Thymus (tissue), 11 donors: ENCODE measurements at regions not wholly inside any gene's neighbourhood (a gene's known extent, or its start where the extent isn't known, plus 50 kb on each side); places are given as distances from the start of the nearest gene placed in this dataset.

Experiments used
- DNase-seq, 9 donors: peaks; one replicate each; pipeline ENCODE4 v3.0.0-alpha.2; 2013; ENCODE audit warnings: low spot score in 9 of 9, low read depth in 6 of 9, missing footprints in 1 of 9
- H3K27ac ChIP-seq, 2 donors: one replicate each; pipeline ENCODE4 v1.5.1; 2013; ENCODE audit warnings: control low read depth in 1 of 2, low read depth in 1 of 2, low read length in 1 of 2, mild to moderate bottlenecking in 1 of 2, moderate library complexity in 1 of 2
- H3K27me3 ChIP-seq, 2 donors: one replicate each; pipeline ENCODE4 v1.5.1; 2013; ENCODE audit warnings: low read length in 1 of 2; ENCODE audit not compliant: control insufficient read depth in 2 of 2, insufficient read depth in 1 of 2
- H3K36me3 ChIP-seq, 2 donors: one replicate each; pipeline ENCODE4 v1.5.1; 2013; ENCODE audit warnings: low read length in 1 of 2, mild to moderate bottlenecking in 1 of 2, moderate library complexity in 1 of 2; ENCODE audit not compliant: control insufficient read depth in 2 of 2, insufficient read depth in 2 of 2
- H3K4me1 ChIP-seq, 2 donors: one replicate each; pipeline ENCODE4 v1.5.1; 2013; ENCODE audit warnings: low read length in 2 of 2; ENCODE audit not compliant: control insufficient read depth in 2 of 2, insufficient read depth in 2 of 2
- H3K4me3 ChIP-seq, 2 donors: one replicate each; pipeline ENCODE4 v1.5.1; 2013; ENCODE audit warnings: low read length in 2 of 2, control low read depth in 1 of 2, mild to moderate bottlenecking in 1 of 2
- H3K9me3 ChIP-seq, 2 donors: one replicate each; pipeline ENCODE4 v1.5.1; 2013; ENCODE audit warnings: low read length in 1 of 2, mild to moderate bottlenecking in 1 of 2; ENCODE audit not compliant: control insufficient read depth in 2 of 2, insufficient read depth in 1 of 2
- WGBS: extraction: QIAGEN DNeasy Blood & Tissue Kit; methylation state at CpG from one replicate; pipeline ENCODE4 v1.1.7; 2013; 5-methylcytosine and 5-hydroxymethylcytosine counted together
- donor health status: healthy.

DNA sequence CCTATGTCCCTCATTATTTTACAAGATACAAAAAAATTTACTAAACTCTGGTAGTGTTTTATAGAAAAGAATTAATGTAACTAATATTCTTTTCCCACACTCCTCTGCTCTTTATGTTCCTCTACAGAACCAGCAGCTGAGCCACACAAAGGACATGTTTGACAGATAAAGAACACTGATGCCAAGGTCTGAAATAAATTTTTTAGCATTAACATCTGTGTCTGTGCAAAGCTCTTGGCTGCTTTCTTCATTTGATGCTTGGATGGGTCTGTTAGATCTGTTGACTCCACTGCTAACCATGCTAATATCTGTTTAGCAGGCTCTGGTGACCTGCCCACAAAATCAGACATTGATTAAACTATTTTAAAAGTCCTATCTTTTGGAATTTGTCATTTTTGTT lies 2363.8 kb downstream of the PCDH9 start:
- Histone ChIP-seq H3K36me3 (no peaks in the 10 kb centered on the region), H3K27ac (no peak overlapping the region), H3K4me1 (no peaks in the 10 kb centered on the region), H3K9me3 (no peaks in the 10 kb centered on the region), H3K27me3 (no peaks in the 10 kb centered on the region), H3K4me3 (no peak overlapping the region)
- DNase-seq, result no peak

DNA sequence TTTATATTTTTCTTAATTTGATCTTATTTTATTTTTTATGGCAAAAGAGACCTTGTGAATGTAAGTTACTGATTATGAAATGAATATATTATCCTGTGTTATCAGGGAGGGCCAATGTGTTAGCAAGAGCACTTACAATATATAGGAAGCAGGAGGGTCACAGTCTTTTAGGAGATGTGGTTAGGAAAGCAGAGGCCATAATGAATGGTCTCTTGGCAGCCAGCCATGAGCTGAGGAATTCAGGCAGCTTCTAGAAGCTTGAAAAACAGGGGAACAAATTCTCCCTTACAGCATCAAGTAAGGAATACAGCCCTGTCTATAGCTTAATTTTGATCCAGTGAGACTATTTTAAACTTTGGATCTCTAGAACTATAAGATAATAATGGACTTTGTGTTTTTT lies 2374.6 kb downstream of the PCDH9 start:
- no peaks in the 10 kb centered on the region for H3K36me3 ChIP-seq
- no peaks in the 10 kb centered on the region for H3K9me3 ChIP-seq
- H3K4me1 ChIP-seq, result no peaks in the 10 kb centered on the region
- H3K27ac ChIP-seq, result no peak overlapping the region
- H3K4me3 ChIP-seq, result no peak overlapping the region
- DNase-seq, result no peak
- H3K27me3 ChIP-seq, result no peaks in the 10 kb centered on the region

DNA sequence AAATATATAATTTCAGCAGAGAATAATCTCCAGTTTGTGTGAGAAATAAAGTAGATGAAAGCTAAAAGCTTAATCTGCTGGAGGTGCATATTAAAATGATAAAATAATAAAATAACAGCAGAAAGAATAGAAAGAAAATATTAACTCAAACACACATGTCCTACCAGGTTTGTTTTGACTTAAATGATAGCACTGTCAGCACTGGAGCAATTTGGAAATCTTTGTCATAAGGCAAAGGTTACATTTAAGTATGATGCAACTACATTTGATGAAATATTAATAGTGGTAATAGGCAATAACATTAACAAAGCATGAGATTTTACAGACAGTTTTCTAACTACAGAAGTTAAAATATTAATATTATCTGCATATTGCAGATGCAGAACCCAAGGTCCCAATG lies 2380.1 kb downstream of the PCDH9 start:
- no peaks in the 10 kb centered on the region for H3K4me1 ChIP-seq
- no peaks in the 10 kb centered on the region for H3K36me3 ChIP-seq
- H3K27me3 ChIP-seq, result no peaks in the 10 kb centered on the region
- no peak overlapping the region for H3K4me3 ChIP-seq
- no peaks in the 10 kb centered on the region for H3K9me3 ChIP-seq
- no peak for DNase-seq
- H3K27ac ChIP-seq, result no peak overlapping the region

DNA sequence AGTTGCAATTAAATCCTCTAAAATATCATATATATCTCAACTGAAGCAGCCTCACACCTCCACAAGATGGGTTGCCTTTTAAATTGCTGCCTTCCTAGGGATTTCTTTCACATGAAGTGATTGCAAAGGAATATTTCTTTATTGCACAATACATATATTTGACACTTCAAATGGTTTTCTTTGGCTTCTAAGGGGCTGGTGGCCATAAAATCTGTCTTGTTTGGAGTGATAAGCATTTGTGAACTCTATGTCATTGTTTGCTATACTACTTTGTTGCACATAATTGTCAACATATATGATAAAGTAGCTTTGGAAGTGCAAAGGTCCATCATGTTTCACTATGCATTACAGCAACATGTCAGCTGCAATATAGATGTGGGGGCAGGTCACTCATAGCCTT lies 2380.9 kb downstream of the PCDH9 start:
- H3K27me3 ChIP-seq, result no peaks in the 10 kb centered on the region
- no peaks in the 10 kb centered on the region for H3K9me3 ChIP-seq
- no peak overlapping the region for H3K4me3 ChIP-seq
- no peaks in the 10 kb centered on the region for H3K4me1 ChIP-seq
- no peak overlapping the region for H3K27ac ChIP-seq
- no peak for DNase-seq
- H3K36me3 ChIP-seq, result no peaks in the 10 kb centered on the region

DNA sequence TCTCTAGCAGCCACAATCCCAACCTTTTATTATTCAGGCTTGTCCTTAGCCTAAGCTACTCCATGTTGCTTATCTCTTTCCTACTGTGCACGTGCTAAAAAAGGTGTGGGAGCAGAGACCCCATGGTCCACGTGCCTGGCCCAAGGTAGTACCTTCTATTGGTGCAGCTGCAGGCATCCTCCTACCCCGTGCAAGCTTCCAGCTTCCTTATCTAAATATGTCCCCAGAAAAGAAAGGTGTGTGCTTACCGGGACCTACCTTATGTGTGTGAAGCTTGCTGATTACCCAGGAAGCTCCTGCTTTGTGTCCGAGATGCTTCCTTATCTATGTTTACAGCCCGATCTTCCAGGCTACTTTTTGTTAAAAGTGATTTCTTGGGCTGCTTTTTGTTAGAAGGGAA lies 2382.4 kb downstream of the PCDH9 start:
- no peak for DNase-seq
- Histone ChIP-seq H3K27me3 (no peaks in the 10 kb centered on the region), H3K9me3 (no peaks in the 10 kb centered on the region), H3K4me1 (no peaks in the 10 kb centered on the region), H3K4me3 (no peak overlapping the region), H3K36me3 (no peaks in the 10 kb centered on the region), H3K27ac (no peak overlapping the region)
- WGBS, result 89% methylated on average over 6 of the region's 6 CpGs

DNA sequence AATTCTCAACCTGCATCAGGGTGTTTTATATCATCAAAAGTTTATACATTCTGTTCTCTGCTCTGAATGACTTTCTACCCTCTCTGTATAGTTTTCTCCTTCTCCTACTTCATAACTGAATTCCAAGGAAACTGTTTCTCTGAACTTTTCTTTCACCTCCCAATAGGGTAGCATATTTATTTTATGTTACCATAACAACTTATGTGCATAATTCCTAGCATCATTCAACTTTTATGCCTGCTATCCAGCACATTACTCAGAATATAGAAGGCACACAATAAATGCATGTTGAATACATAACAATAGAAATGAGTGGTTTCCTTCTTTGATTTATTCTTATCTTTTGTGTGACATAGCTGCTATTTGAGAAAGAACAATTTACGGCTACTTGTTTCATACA lies 2385.0 kb downstream of the PCDH9 start:
- DNase-seq, result no peak
- no peaks in the 10 kb centered on the region for H3K4me1 ChIP-seq
- no peaks in the 10 kb centered on the region for H3K9me3 ChIP-seq
- no peaks in the 10 kb centered on the region for H3K36me3 ChIP-seq
- no peaks in the 10 kb centered on the region for H3K27me3 ChIP-seq
- no peak overlapping the region for H3K4me3 ChIP-seq
- 35% methylated on average over 1 of the region's 1 CpG for WGBS
- H3K27ac ChIP-seq, result no peak overlapping the region

DNA sequence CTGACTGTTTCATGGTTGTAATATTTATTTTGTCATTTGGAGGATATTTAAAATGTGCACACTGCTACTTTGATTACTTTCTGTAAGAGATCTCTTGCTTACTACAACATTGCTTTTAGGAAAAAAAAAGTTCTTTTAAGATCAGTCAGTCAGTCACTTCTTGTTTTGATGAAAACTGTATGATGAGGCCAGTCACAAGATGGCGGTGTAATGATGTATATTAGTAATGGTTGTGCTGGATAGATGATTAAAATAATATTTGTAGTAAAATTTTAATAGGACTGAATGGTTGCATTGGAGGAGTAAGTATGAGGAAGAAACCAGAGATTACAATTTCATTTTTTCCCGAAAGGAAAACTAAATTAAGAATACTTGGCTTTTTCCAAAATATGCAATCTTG lies 2411.1 kb downstream of the PCDH9 start:
- no peak for DNase-seq
- Histone ChIP-seq H3K9me3 (no peaks in the 10 kb centered on the region), H3K36me3 (no peaks in the 10 kb centered on the region), H3K4me1 (no peaks in the 10 kb centered on the region), H3K4me3 (no peak overlapping the region), H3K27ac (no peak overlapping the region), H3K27me3 (no peaks in the 10 kb centered on the region)
- 95% methylated on average over 2 of the region's 2 CpGs for WGBS

DNA sequence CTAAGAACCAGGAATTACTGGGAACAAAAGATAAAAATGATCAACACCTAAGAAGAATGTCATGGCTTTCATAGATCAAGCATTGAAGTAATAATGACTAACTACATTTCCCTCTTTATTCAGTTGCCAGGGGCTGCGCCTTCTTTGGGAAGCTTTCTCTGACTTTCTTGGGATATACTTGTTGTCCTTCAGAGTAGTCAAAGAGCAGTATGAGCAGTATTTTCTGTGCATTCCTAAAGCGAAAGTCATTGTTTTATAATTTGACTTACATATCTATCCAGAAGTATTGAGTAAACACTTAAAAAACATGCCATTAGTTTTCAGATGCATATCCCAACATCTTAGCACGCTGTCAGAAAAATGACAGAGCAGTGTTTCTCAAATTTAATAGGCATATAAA lies 2412.4 kb downstream of the PCDH9 start:
- DNase-seq, result no peak
- H3K4me3 ChIP-seq, result no peak overlapping the region

DNA sequence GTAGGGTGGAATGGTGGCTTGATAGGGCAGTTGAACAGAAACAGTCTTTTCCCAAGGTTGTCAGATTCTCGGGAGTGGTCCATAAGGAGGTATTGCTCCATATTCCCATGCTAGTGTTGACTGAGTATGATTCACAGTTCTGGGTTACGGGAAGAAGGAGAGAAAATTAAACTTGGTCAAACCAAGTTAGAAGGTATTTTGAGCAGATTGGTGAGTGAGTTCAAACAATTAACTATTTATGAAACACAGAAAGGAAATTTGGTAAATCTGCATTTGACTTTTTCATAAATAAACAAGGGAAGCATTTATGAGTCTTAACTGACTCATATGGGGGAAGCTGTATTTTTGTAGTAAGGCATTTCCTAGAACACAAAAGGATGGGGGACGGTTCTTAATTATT lies 2419.4 kb downstream of the PCDH9 start:
- Histone ChIP-seq H3K36me3 (no peaks in the 10 kb centered on the region), H3K9me3 (peaks cover 1 to 4% of the 10 kb centered on the region in 2 donors), H3K27me3 (no peaks in the 10 kb centered on the region), H3K27ac (no peak overlapping the region), H3K4me3 (no peak overlapping the region), H3K4me1 (no peaks in the 10 kb centered on the region)
- DNase-seq, result no peak
- 93% methylated on average over 3 of the region's 3 CpGs for WGBS

More for the DNA sequence above, 2412.4 kb downstream of the PCDH9 start:
- no peaks in the 10 kb centered on the region for H3K36me3 ChIP-seq
- H3K27me3 ChIP-seq, result no peaks in the 10 kb centered on the region
- 95% methylated on average over 3 of the region's 3 CpGs for WGBS
- no peaks in the 10 kb centered on the region for H3K4me1 ChIP-seq
- H3K9me3 ChIP-seq, result no peaks in the 10 kb centered on the region
- no peak overlapping the region for H3K27ac ChIP-seq

DNA sequence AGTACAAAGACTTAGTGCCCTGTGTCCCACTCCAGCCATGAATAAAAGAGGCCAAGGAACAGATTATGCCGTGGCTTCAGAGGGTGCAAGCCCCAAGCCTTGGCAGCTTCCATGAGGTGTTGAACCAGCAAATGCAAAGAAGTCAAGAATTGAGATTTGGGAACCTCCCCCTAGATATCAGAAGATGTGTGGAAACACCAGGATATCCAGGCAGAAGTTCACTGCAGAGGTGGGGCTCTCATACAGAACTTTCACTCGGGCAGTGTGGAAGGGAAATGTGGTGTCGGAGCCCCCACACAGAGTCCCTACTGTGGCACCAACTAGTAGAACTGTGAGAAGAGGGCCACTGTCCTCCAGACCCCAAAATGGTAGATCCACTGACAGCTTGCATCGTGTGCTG lies 2421.4 kb downstream of the PCDH9 start:
- no peaks in the 10 kb centered on the region for H3K4me1 ChIP-seq
- H3K9me3 ChIP-seq, result peaks cover 1 to 4% of the 10 kb centered on the region in 2 donors
- H3K4me3 ChIP-seq, result no peak overlapping the region
- H3K27me3 ChIP-seq, result no peaks in the 10 kb centered on the region
- DNase-seq, result no peak
- 94% methylated on average over 4 of the region's 4 CpGs for WGBS
- no peak overlapping the region for H3K27ac ChIP-seq
- H3K36me3 ChIP-seq, result no peaks in the 10 kb centered on the region
